IMR-90 (cell line): ENCODE measurements at regions not wholly inside any gene's neighbourhood (a gene's known extent, or its start where the extent isn't known, plus 50 kb on each side); places are given as distances from the start of the nearest gene placed in this dataset.

ENCODE experiments used
- ATAC-seq: fragments of 200-7000 bp; cut with Tn5 transposase; 2 replicates; pipeline ENCODE4 v1.9.1; 2020; ENCODE audit warnings: low read depth, mild to moderate bottlenecking, moderate library complexity
- BruUV-seq: library from RNA; stranded (reverse); fragments of 400-500 nt; replicated peaks from 2 replicates; lab custom pipeline; 2021; lab: Mats Ljungman, UMichigan
- CTCF ChIA-PET: fragments of 300-600 bp; formaldehyde crosslinking; extraction: SDS; loops from one replicate; lab custom pipeline; 2021; ENCODE audit warnings: antibody characterized with exemption; lab: Yijun Ruan, JAX
- POLR2A ChIA-PET: fragments of 300-600 bp; sonication (Branson Sonifier 250); formaldehyde crosslinking; loops from one replicate; lab custom pipeline; 2022; ENCODE audit warnings: antibody characterized with exemption; ENCODE audit not compliant: unreplicated experiment; lab: Charles Lee
- DNase-seq: peaks from one replicate; pipeline ENCODE4 v3.0.0; 2013
- H2AFZ ChIP-seq: replicated peaks from 2 replicates; pipeline ENCODE3; 2013; ENCODE audit warnings: low read length, mild to moderate bottlenecking; ENCODE audit not compliant: poor library complexity
- H2AK5ac ChIP-seq: 2 replicates; pipeline ENCODE4 v1.6.1; 2013; ENCODE audit warnings: low read depth, low read length, inconsistent platforms
- H2AK9ac ChIP-seq: replicated peaks from 2 replicates; pipeline ENCODE3; 2013; ENCODE audit warnings: mild to moderate bottlenecking, low read depth, low read length, moderate library complexity; ENCODE audit not compliant: poor library complexity
- H2BK120ac ChIP-seq: 2 replicates; pipeline ENCODE4 v1.6.1; 2013; ENCODE audit warnings: low read depth, low read length, inconsistent platforms
- H2BK15ac ChIP-seq: 3 replicates; pipeline ENCODE4 v1.6.1; 2013; ENCODE audit warnings: low read depth, low read length, inconsistent platforms
- H2BK20ac ChIP-seq: 2 replicates; pipeline ENCODE4 v1.6.1; 2013; ENCODE audit warnings: low read depth, mild to moderate bottlenecking, inconsistent platforms, low read length, moderate library complexity
- H2BK5ac ChIP-seq: 2 replicates; pipeline ENCODE4 v1.6.1; 2013; ENCODE audit warnings: mild to moderate bottlenecking, low read depth, low read length, inconsistent platforms; ENCODE audit not compliant: poor library complexity, severe bottlenecking
- H3K14ac ChIP-seq: replicated peaks from 2 replicates; pipeline ENCODE4 v1.6.1; 2013; ENCODE audit warnings: low read depth, low read length, inconsistent platforms
- H3K18ac ChIP-seq: 2 replicates; pipeline ENCODE4 v1.6.1; 2013; ENCODE audit warnings: low read depth, low read length, control low read depth
- H3K23ac ChIP-seq: 2 replicates; pipeline ENCODE4 v1.6.1; 2013; ENCODE audit warnings: low read depth, low read length, inconsistent platforms
- H3K27ac ChIP-seq: 2 replicates; pipeline ENCODE4 v1.5.1; 2013; ENCODE audit warnings: mild to moderate bottlenecking, control low read depth, low read length; ENCODE audit not compliant: insufficient read depth
- H3K27me3 ChIP-seq: 2 replicates; pipeline ENCODE4 v1.6.1; 2013; ENCODE audit warnings: low read length; ENCODE audit not compliant: control insufficient read depth, insufficient read depth
- H3K36me3 ChIP-seq: 2 replicates; pipeline ENCODE4 v1.6.1; 2013; ENCODE audit warnings: low read length, mixed read lengths; ENCODE audit not compliant: control insufficient read depth, insufficient read depth
- H3K4ac ChIP-seq: 2 replicates; pipeline ENCODE4 v1.6.1; 2013; ENCODE audit warnings: low read depth, low read length, inconsistent platforms
- H3K4me1 ChIP-seq: 2 replicates; pipeline ENCODE4 v1.6.1; 2013; ENCODE audit warnings: low read length, mixed read lengths; ENCODE audit not compliant: control insufficient read depth, insufficient read depth
- H3K4me2 ChIP-seq: 2 replicates; pipeline ENCODE4 v1.6.1; 2013; ENCODE audit warnings: low read depth, mild to moderate bottlenecking, control low read depth, low read length, moderate library complexity
- H3K4me3 ChIP-seq: 2 replicates; pipeline ENCODE4 v1.5.1; 2013; ENCODE audit warnings: low read depth, mild to moderate bottlenecking, control low read depth, low read length, moderate library complexity; ENCODE audit not compliant: insufficient read depth
- H3K56ac ChIP-seq: 2 replicates; pipeline ENCODE4 v1.6.1; 2013; ENCODE audit warnings: low read length, inconsistent platforms; ENCODE audit not compliant: insufficient read depth; ENCODE audit errors: extremely low read depth
- H3K79me1 ChIP-seq, 2 experiments: 2 replicates each; pipeline ENCODE4 v1.6.1; 2013; ENCODE audit warnings: low read length in 2 of 2, inconsistent platforms in 1 of 2, low read depth in 1 of 2
- H3K9ac ChIP-seq: 2 replicates; pipeline ENCODE4 v1.6.1; 2013; ENCODE audit warnings: low read depth, low read length, control low read depth
- H3K9me1 ChIP-seq: 2 replicates; pipeline ENCODE4 v1.6.1; 2013; ENCODE audit warnings: low read length, inconsistent platforms; ENCODE audit not compliant: insufficient read depth
- H3K9me3 ChIP-seq: 2 replicates; pipeline ENCODE4 v1.6.1; 2013; ENCODE audit warnings: low read length; ENCODE audit not compliant: control insufficient read depth, insufficient read depth
- H4K20me1 ChIP-seq: 2 replicates; pipeline ENCODE4 v1.6.1; 2013; ENCODE audit warnings: low read length, inconsistent platforms; ENCODE audit not compliant: insufficient read depth
- H4K5ac ChIP-seq: 2 replicates; pipeline ENCODE4 v1.6.1; 2013; ENCODE audit warnings: mild to moderate bottlenecking, low read depth, low read length, control low read depth
- H4K8ac ChIP-seq, 2 experiments: 2 replicates each; pipeline ENCODE4 v1.6.1; 2013; ENCODE audit warnings: low read depth in 2 of 2, low read length in 2 of 2, control low read depth in 1 of 2, inconsistent platforms in 1 of 2
- H4K91ac ChIP-seq: 2 replicates; pipeline ENCODE4 v1.6.1; 2013; ENCODE audit warnings: low read depth, low read length, inconsistent platforms; ENCODE audit not compliant: insufficient read depth
- CEBPB ChIP-seq: IDR thresholded peaks from 2 replicates; pipeline ENCODE4 v1.6.1; 2012; ENCODE audit warnings: low read depth, low read length, improper control_type of control experiment
- CHD1 ChIP-seq: IDR thresholded peaks from 2 replicates; pipeline ENCODE4 v1.6.1; 2012; ENCODE audit warnings: low read depth, low read length, improper control_type of control experiment
- FOS ChIP-seq: fragments of 150-350 bp; IDR thresholded peaks from 2 replicates; pipeline ENCODE4 v1.6.1; 2016; ENCODE audit warnings: low read depth, low read length
- MAZ ChIP-seq: IDR thresholded peaks from 2 replicates; pipeline ENCODE4 v1.6.1; 2012; ENCODE audit warnings: low read depth, mild to moderate bottlenecking, low read length, improper control_type of control experiment, moderate library complexity, borderline replicate concordance
- MXI1 ChIP-seq: IDR thresholded peaks from 2 replicates; pipeline ENCODE4 v1.6.1; 2012; ENCODE audit warnings: low read depth, mild to moderate bottlenecking, low read length, moderate library complexity, borderline replicate concordance
- NFE2L2 ChIP-seq: fragments of 150-350 bp; IDR thresholded peaks from 2 replicates; pipeline ENCODE4 v1.6.1; 2016; ENCODE audit warnings: low read depth, mild to moderate bottlenecking, low read length
- RAD21 ChIP-seq: IDR thresholded peaks from 2 replicates; pipeline ENCODE4 v1.6.1; 2012; ENCODE audit warnings: low read length, improper control_type of control experiment
- RCOR1 ChIP-seq: IDR thresholded peaks from 2 replicates; pipeline ENCODE4 v1.6.1; 2012; ENCODE audit warnings: mild to moderate bottlenecking, low read length, improper control_type of control experiment; ENCODE audit not compliant: insufficient replicate concordance
- RFX5 ChIP-seq: IDR thresholded peaks from 2 replicates; pipeline ENCODE4 v1.8.0; 2012; ENCODE audit warnings: low read depth, mild to moderate bottlenecking, low read length, moderate library complexity
- SMC3 ChIP-seq: fragments of 150-350 bp; IDR thresholded peaks from 2 replicates; pipeline ENCODE4 v1.6.1; 2016; ENCODE audit warnings: low read depth, mild to moderate bottlenecking, antibody characterized with exemption, low read length, moderate library complexity
- WGBS, 2 experiments: methylation state at CpG; one replicate each; pipeline versions ENCODE4 v1.1.5 to v1.1.7; 2013; ENCODE audit warnings: missing lambda C conversion rate in 2 of 2; ENCODE audit not compliant: insufficient read length in 1 of 2; ENCODE audit errors: extremely low coverage in 2 of 2; 5-methylcytosine and 5-hydroxymethylcytosine counted together
- dilution Hi-C: fragments of 300-500 bp; cut with HindIII; formaldehyde crosslinking; loops from one replicate; pipeline ENCODE4 v1.14.3; 2018; ENCODE audit warnings: low sequenced_read_pairs; ENCODE audit not compliant: unreplicated experiment
- in situ Hi-C: fragments of 300-500 bp; cut with MboI; formaldehyde crosslinking; loops from 3 replicates; pipeline ENCODE4 v1.14.3; 2019; ENCODE audit warnings: low sequenced_read_pairs, inconsistent platforms, mixed read lengths
- intact Hi-C: fragments of 100-400 bp; cut with micrococcal nuclease; formaldehyde crosslinking; loops from 2 replicates; pipeline ENCODE4 v1.10.0; 2022
- TF ChIP-seq, protein P1 (sequence below): conservative IDR thresholded peaks from 2 replicates; pipeline ENCODE4 v1.5.1; 2012; ENCODE audit warnings: mild to moderate bottlenecking, low read depth, low read length, improper control_type of control experiment
- TF ChIP-seq, protein P2 (sequence below): fragments of 150-350 bp; IDR thresholded peaks from 2 replicates; pipeline ENCODE4 v1.6.1; 2016; ENCODE audit warnings: low read depth, mild to moderate bottlenecking, low read length, moderate library complexity, borderline replicate concordance
- TF ChIP-seq, protein P3 (sequence below): fragments of 150-350 bp; IDR thresholded peaks from 2 replicates; pipeline ENCODE4 v1.6.1; 2017; ENCODE audit warnings: mild to moderate bottlenecking, antibody characterized with exemption, low read length, low read depth

DNA sequence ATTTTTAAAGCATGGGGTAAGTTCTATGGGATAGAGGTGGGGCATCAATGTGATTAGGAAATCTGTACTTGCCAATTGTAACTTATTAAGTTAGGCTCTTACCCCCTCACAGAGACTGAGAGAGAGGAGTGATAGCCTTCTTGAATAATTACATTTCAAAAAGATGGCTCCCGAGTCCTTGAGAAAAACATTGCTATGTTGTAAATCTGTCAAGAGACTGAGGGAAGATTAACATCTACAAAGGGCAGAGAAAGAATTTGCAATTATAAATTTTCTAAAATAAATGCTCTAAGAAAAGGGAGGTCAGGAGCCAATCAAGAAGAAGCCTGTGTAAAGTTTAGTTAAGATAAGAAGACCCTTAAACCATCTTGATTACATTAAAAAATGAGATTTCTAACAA is 1570.8 kb downstream of the OLFM4 start:
- H3K4me3 ChIP-seq, result no peak overlapping the region
- no peak overlapping the region for H3K18ac ChIP-seq
- H4K20me1 ChIP-seq, result no peaks in the 10 kb centered on the region
- no peaks in the 10 kb centered on the region for H3K9me1 ChIP-seq
- POLR2A ChIA-PET, result no interaction called here
- TF ChIP-seq RCOR1, result no peak
- TF ChIP-seq, protein P1, sequence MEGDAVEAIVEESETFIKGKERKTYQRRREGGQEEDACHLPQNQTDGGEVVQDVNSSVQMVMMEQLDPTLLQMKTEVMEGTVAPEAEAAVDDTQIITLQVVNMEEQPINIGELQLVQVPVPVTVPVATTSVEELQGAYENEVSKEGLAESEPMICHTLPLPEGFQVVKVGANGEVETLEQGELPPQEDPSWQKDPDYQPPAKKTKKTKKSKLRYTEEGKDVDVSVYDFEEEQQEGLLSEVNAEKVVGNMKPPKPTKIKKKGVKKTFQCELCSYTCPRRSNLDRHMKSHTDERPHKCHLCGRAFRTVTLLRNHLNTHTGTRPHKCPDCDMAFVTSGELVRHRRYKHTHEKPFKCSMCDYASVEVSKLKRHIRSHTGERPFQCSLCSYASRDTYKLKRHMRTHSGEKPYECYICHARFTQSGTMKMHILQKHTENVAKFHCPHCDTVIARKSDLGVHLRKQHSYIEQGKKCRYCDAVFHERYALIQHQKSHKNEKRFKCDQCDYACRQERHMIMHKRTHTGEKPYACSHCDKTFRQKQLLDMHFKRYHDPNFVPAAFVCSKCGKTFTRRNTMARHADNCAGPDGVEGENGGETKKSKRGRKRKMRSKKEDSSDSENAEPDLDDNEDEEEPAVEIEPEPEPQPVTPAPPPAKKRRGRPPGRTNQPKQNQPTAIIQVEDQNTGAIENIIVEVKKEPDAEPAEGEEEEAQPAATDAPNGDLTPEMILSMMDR, result no peak
- TF ChIP-seq, protein P2, sequence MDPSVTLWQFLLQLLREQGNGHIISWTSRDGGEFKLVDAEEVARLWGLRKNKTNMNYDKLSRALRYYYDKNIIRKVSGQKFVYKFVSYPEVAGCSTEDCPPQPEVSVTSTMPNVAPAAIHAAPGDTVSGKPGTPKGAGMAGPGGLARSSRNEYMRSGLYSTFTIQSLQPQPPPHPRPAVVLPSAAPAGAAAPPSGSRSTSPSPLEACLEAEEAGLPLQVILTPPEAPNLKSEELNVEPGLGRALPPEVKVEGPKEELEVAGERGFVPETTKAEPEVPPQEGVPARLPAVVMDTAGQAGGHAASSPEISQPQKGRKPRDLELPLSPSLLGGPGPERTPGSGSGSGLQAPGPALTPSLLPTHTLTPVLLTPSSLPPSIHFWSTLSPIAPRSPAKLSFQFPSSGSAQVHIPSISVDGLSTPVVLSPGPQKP, result no peak
- no peak for TF ChIP-seq SMC3
- TF ChIP-seq RFX5, result no peak
- TF ChIP-seq MXI1, result no peak
- TF ChIP-seq, protein P3, sequence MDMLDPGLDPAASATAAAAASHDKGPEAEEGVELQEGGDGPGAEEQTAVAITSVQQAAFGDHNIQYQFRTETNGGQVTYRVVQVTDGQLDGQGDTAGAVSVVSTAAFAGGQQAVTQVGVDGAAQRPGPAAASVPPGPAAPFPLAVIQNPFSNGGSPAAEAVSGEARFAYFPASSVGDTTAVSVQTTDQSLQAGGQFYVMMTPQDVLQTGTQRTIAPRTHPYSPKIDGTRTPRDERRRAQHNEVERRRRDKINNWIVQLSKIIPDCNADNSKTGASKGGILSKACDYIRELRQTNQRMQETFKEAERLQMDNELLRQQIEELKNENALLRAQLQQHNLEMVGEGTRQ, result no peak
- no peak for TF ChIP-seq FOS
- no peak for TF ChIP-seq CEBPB
- no peak for TF ChIP-seq RAD21
- TF ChIP-seq MAZ, result no peak
- no peak for TF ChIP-seq CHD1
- no peak for TF ChIP-seq NFE2L2
- H3K4ac ChIP-seq, result no peak overlapping the region
- H3K27ac ChIP-seq, result no peak overlapping the region
- H3K9me3 ChIP-seq, result 0 out of 2 replicates have a peak, but pooled peaks cover 2% of the 10 kb centered on the region
- intact Hi-C loops, result no loop called here
- no peak for ATAC-seq
- H2AK9ac ChIP-seq, result no peak overlapping the region
- CTCF ChIA-PET, result no interaction called here
- H4K5ac ChIP-seq, result no peak overlapping the region
- no peak overlapping the region for H3K9ac ChIP-seq
- no peaks in the 10 kb centered on the region for H3K79me1 ChIP-seq
- BruUV-seq, result no TSS peak
- H3K4me2 ChIP-seq, result no peak overlapping the region
- H2BK15ac ChIP-seq, result no peak overlapping the region
- H3K27me3 ChIP-seq, result no peaks in the 10 kb centered on the region
- in situ Hi-C loops, result no loop called here
- no peak overlapping the region for H4K91ac ChIP-seq
- dilution Hi-C loops, result no loop called here
- H4K8ac ChIP-seq, result no peak overlapping the region
- no peak overlapping the region for H2BK120ac ChIP-seq
- no peak overlapping the region for H2AFZ ChIP-seq
- H2AK5ac ChIP-seq, result no peak overlapping the region
- WGBS, 2 experiments, result no CpG with 5 or more reads among the region's 1 CpG
- no peak for DNase-seq
- H3K56ac ChIP-seq, result no peak overlapping the region
- H3K23ac ChIP-seq, result no peak overlapping the region
- no peak overlapping the region for H2BK20ac ChIP-seq
- H2BK5ac ChIP-seq, result no peak overlapping the region
- H3K14ac ChIP-seq, result no peak overlapping the region
- H3K4me1 ChIP-seq, result no peaks in the 10 kb centered on the region
- H3K36me3 ChIP-seq, result no peaks in the 10 kb centered on the region
